Medulla oblongata (tissue), 1 donor: ENCODE measurements at regions not wholly inside any gene's neighbourhood (a gene's known extent, or its start where the extent isn't known, plus 50 kb on each side); places are given as distances from the start of the nearest gene placed in this dataset.
"Not testable (repeated sequence)": the region's sequence is repeated elsewhere in the genome, so short reads cannot be mapped to it uniquely, and the experiment has no call there.

Source experiments
- DNase-seq: peaks from one replicate; pipeline ENCODE4 v3.0.0-alpha.2; 2015; ENCODE audit errors: extremely low spot score

GRCh38 chr2:118791483-118791882 is 56.0 kb downstream of the EN1 start:
- DNase-seq = no peak

- DNase-seq = no peak
Observed at GRCh38 chr2:118786746-118787145, 60.7 kb downstream of the EN1 start.

- no peak for DNase-seq
Observed at GRCh38 chr2:118784860-118785259, 62.6 kb downstream of the EN1 start.

- DNase-seq = no peak
Observed at GRCh38 chr2:118779362-118779761, 68.1 kb downstream of the EN1 start.

GRCh38 chr2:118774458-118775133 is 72.9 kb downstream of the EN1 start:
- DNase-seq = peak; percentile 21

GRCh38 chr2:118773826-118774225 is 73.6 kb downstream of the EN1 start:
- DNase-seq = no peak

- no peak for DNase-seq
Observed at GRCh38 chr2:118772487-118773200, 74.8 kb downstream of the EN1 start.

GRCh38 chr2:118769707-118770400 is 77.6 kb downstream of the EN1 start:
- DNase-seq = no peak

GRCh38 chr2:118766871-118767270 is 80.6 kb downstream of the EN1 start:
- DNase-seq = no peak

GRCh38 chr2:118764855-118765254 is 82.6 kb downstream of the EN1 start:
- no peak for DNase-seq

GRCh38 chr2:118763797-118764196 is 83.7 kb downstream of the EN1 start:
- DNase-seq = peak; percentile 35

GRCh38 chr2:118762290-118762689 is 85.2 kb downstream of the EN1 start:
- DNase-seq = no peak

- DNase-seq = no peak
Observed at GRCh38 chr2:118761771-118762170, 85.7 kb downstream of the EN1 start.

GRCh38 chr2:118755901-118756300 is 91.5 kb downstream of the EN1 start:
- no peak for DNase-seq

GRCh38 chr2:118755384-118755783 is 92.1 kb downstream of the EN1 start:
- no peak for DNase-seq

GRCh38 chr2:118752762-118753429 is 94.6 kb downstream of the EN1 start:
- no peak for DNase-seq

- DNase-seq = no peak
Observed at GRCh38 chr2:118750959-118751565, 96.4 kb downstream of the EN1 start.

- DNase-seq = no peak
Observed at GRCh38 chr2:118748245-118748885, 99.1 kb downstream of the EN1 start.

GRCh38 chr2:118747637-118748036 is 99.8 kb downstream of the EN1 start:
- no peak for DNase-seq

GRCh38 chr2:118747066-118747465 is 100.4 kb downstream of the EN1 start:
- no peak for DNase-seq

GRCh38 chr2:118744682-118745181 is 102.7 kb downstream of the EN1 start:
- not testable (repeated sequence) for DNase-seq
